GM12878 (cell line): ENCODE measurements at regions not wholly inside any gene's neighbourhood (a gene's known extent, or its start where the extent isn't known, plus 50 kb on each side); places are given as distances from the start of the nearest gene placed in this dataset.

Experiments used
- ATAC-seq: fragments of 200-7000 bp; cut with Tn5 transposase; 3 replicates; pipeline ENCODE4 v1.9.1; 2020; ENCODE audit warnings: mild to moderate bottlenecking, moderate library complexity
- BruUV-seq: library from RNA; stranded (reverse); fragments of 400-500 nt; replicated peaks from 2 replicates; lab custom pipeline; 2021; lab: Mats Ljungman, UMichigan
- CTCF ChIA-PET: fragments of 300-600 bp; sonication (Branson Sonifier 250); formaldehyde crosslinking; extraction: SDS; loops from one replicate; lab custom pipeline; 2021; ENCODE audit warnings: inconsistent platforms; lab: Yijun Ruan, JAX
- POLR2A ChIA-PET: fragments of 350-600 bp; formaldehyde crosslinking; extraction: SDS; loops from one replicate; lab custom pipeline; 2021; ENCODE audit warnings: inconsistent platforms; lab: Charles Lee
- RAD21 ChIA-PET: fragments of 300-600 bp; sonication (Branson Sonifier 250); formaldehyde crosslinking; loops from one replicate; lab custom pipeline; 2023; ENCODE audit warnings: antibody characterized with exemption; ENCODE audit not compliant: unreplicated experiment; lab: Charles Lee
- SMC1A ChIA-PET: fragments of 300-600 bp; sonication (Branson Sonifier 250); formaldehyde crosslinking; loops from one replicate; lab custom pipeline; 2023; ENCODE audit not compliant: unreplicated experiment, uncharacterized antibody; lab: Charles Lee
- DNase-seq: peaks from one replicate; pipeline ENCODE4 v3.0.0-alpha.2; 2011; ENCODE audit warnings: low read depth, low spot score
- FAIRE-seq: peaks from 3 replicates; lab custom pipeline; 2011; peaks lifted over from hg19 to GRCh38; lab: Jason Lieb, UNC
- H2AFZ ChIP-seq: 2 replicates; pipeline ENCODE4 v1.6.0; 2011; ENCODE audit warnings: low read depth, low read length, control low read depth; ENCODE audit not compliant: control insufficient read depth
- H3K27ac ChIP-seq: 2 replicates; pipeline ENCODE4 v1.5.1; 2011; ENCODE audit warnings: control low read depth; ENCODE audit not compliant: control insufficient read depth, insufficient read depth
- H3K27me3 ChIP-seq, 2 experiments: replicated peaks in 1 of 2; 2 replicates each; pipeline versions ENCODE4 v1.6.0 to v1.6.1; 2011; ENCODE audit warnings: low read length in 1 of 2; ENCODE audit not compliant: control insufficient read depth in 2 of 2, insufficient read depth in 2 of 2
- H3K36me3 ChIP-seq, 2 experiments: 2 replicates each; pipeline ENCODE4 v1.5.1; 2011; ENCODE audit warnings: low read length in 1 of 2; ENCODE audit not compliant: control insufficient read depth in 2 of 2, insufficient read depth in 2 of 2
- H3K4me1 ChIP-seq: 2 replicates; pipeline ENCODE4 v1.6.1; 2011; ENCODE audit warnings: mild to moderate bottlenecking, low read length, moderate library complexity, mixed read lengths; ENCODE audit not compliant: control insufficient read depth, insufficient read depth
- H3K4me2 ChIP-seq: 2 replicates; pipeline ENCODE4 v1.6.0; 2011; ENCODE audit warnings: control low read depth; ENCODE audit not compliant: control insufficient read depth, insufficient read depth
- H3K4me3 ChIP-seq: fragments of 200-600 bp; sonication (generic); 2 replicates; pipeline ENCODE4 v1.5.1; 2016
- H3K79me2 ChIP-seq: 2 replicates; pipeline ENCODE4 v1.6.0; 2011; ENCODE audit warnings: low read length; ENCODE audit not compliant: control insufficient read depth, insufficient read depth
- H3K9ac ChIP-seq: 2 replicates; pipeline ENCODE4 v1.8.0; 2011; ENCODE audit warnings: low read length, control low read depth, mixed read lengths; ENCODE audit not compliant: control insufficient read depth, insufficient read depth
- H3K9me3 ChIP-seq: replicated peaks from 3 replicates; pipeline ENCODE4 v1.5.1; 2011; ENCODE audit warnings: mild to moderate bottlenecking, low read length; ENCODE audit not compliant: control insufficient read depth, insufficient read depth
- H4K20me1 ChIP-seq: 2 replicates; pipeline ENCODE4 v1.6.0; 2011; ENCODE audit not compliant: control insufficient read depth, insufficient read depth
- ASH2L ChIP-seq: fragments of 300-600, 200-600 bp; sonication (generic); IDR thresholded peaks from 2 replicates; pipeline ENCODE4 v1.6.1; 2017; ENCODE audit warnings: low read depth, mild to moderate bottlenecking, borderline replicate concordance
- ATF7 ChIP-seq: fragments of 450-650 bp; IDR thresholded peaks from 2 replicates; pipeline ENCODE4 v1.6.1; 2016; ENCODE audit warnings: low read depth, mild to moderate bottlenecking
- ELK1 ChIP-seq: IDR thresholded peaks from 2 replicates; pipeline ENCODE4 v1.6.1; 2012; ENCODE audit warnings: low read depth, low read length, improper control_type of control experiment
- EP300 ChIP-seq, 2 experiments: fragments of 150-350 bp in 1 of 2; IDR thresholded peaks; 2 replicates each; pipeline ENCODE4 v1.6.1; 2011 to 2012; ENCODE audit warnings: low read depth in 2 of 2, low read length in 2 of 2, borderline replicate concordance in 1 of 2, improper control_type of control experiment in 1 of 2, inconsistent platforms in 1 of 2; ENCODE audit not compliant: control insufficient read depth in 1 of 2
- ESRRA ChIP-seq: IDR thresholded peaks from 2 replicates; pipeline ENCODE4 v1.6.1; 2012; ENCODE audit warnings: mild to moderate bottlenecking, low read length, improper control_type of control experiment
- EZH2 ChIP-seq: IDR thresholded peaks from 2 replicates; pipeline ENCODE4 v1.6.1; 2012; ENCODE audit warnings: low read depth, mild to moderate bottlenecking, control low read depth, inconsistent platforms, low read length, borderline replicate concordance; ENCODE audit not compliant: control insufficient read depth
- HDAC2 ChIP-seq: fragments of 200-600 bp; sonication (generic); IDR thresholded peaks from 2 replicates; pipeline ENCODE4 v1.6.1; 2017
- MTA2 ChIP-seq: fragments of 450-650 bp; IDR thresholded peaks from 2 replicates; pipeline ENCODE4 v1.6.1; 2016; ENCODE audit warnings: low read depth, mild to moderate bottlenecking, moderate library complexity
- NBN ChIP-seq: fragments of 450-650 bp; IDR thresholded peaks from 2 replicates; pipeline ENCODE4 v1.6.1; 2016
- NR2C2 ChIP-seq: IDR thresholded peaks from 2 replicates; pipeline ENCODE4 v1.6.1; 2011; ENCODE audit warnings: borderline replicate concordance, low read depth; ENCODE audit not compliant: control insufficient read depth, insufficient read length
- ZNF207 ChIP-seq: fragments of 450-650 bp; IDR thresholded peaks from 2 replicates; pipeline ENCODE4 v1.6.1; 2014; ENCODE audit warnings: antibody characterized with exemption, mild to moderate bottlenecking, borderline replicate concordance
- ZNF217 ChIP-seq: fragments of 450-650 bp; IDR thresholded peaks from 2 replicates; pipeline ENCODE4 v1.6.1; 2017; ENCODE audit warnings: antibody characterized with exemption, mild to moderate bottlenecking
- in situ Hi-C: fragments of 300-500 bp; cut with MboI; formaldehyde crosslinking; loops from 9 replicates; pipeline ENCODE4 v1.14.3; 2018; ENCODE audit warnings: mixed read lengths
- intact Hi-C: fragments of 100-400 bp; cut with micrococcal nuclease; formaldehyde crosslinking; loops from one replicate; pipeline ENCODE4 v1.14.2; 2022; ENCODE audit not compliant: unreplicated experiment
- TF ChIP-seq, protein P1 (sequence below): IDR thresholded peaks from 2 replicates; pipeline ENCODE4 v1.6.1; 2011; ENCODE audit warnings: borderline replicate concordance, low read depth, mild to moderate bottlenecking, moderate library complexity, mixed read lengths, low read length; ENCODE audit not compliant: insufficient read depth; ENCODE audit errors: extremely low read length
- TF ChIP-seq, protein P2 (sequence below): fragments of 450-650 bp; IDR thresholded peaks from 2 replicates; pipeline ENCODE4 v1.6.1; 2018; ENCODE audit warnings: borderline replicate concordance, mild to moderate bottlenecking; ENCODE audit not compliant: partially characterized antibody
- TF ChIP-seq, protein P3 (sequence below): fragments of 450-650 bp; IDR thresholded peaks from 2 replicates; pipeline ENCODE4 v1.6.1; 2017; ENCODE audit warnings: mild to moderate bottlenecking, moderate library complexity

DNA sequence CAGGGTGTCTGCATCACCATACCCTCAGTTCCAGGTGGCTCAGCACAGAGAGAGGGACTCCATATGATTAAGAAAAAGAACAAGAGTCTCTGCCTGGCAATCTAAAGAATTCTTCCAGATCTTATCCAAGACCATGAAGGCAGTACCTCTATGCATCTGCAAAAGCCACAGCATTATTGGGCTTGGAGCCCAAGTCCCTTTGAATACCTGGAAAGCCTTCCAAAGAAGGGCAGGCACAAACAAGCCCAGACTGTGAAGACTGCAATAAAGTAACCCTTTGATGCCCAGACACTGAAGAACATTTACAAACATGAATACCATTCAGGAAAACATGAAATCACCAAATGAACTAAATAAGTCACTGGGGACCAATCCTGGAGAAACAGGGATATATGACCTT lies 60.9 kb upstream of the DIPK2A start:
- RAD21 ChIA-PET: no interaction called here
- DNase-seq (no peak), FAIRE-seq (no peak), ATAC-seq (no peak)
- POLR2A ChIA-PET: no interaction called here
- Histone ChIP-seq H2AFZ (no peak overlapping the region), H3K9ac (no peak overlapping the region), H3K9me3 (no peaks in the 10 kb centered on the region; the same call in 2 of the 3 replicates), H3K27ac (no peak overlapping the region), H3K36me3 (no peaks in the 10 kb centered on the region), H3K4me3 (no peak overlapping the region), H3K4me2 (no peak overlapping the region), H3K27me3 (no peaks in the 10 kb centered on the region), H3K79me2 (no peaks in the 10 kb centered on the region), H4K20me1 (no peaks in the 10 kb centered on the region), H3K4me1 (no peaks in the 10 kb centered on the region)
- no TSS peak for BruUV-seq
- SMC1A ChIA-PET: no interaction called here
- intact Hi-C loops: no loop called here
- CTCF ChIA-PET: no interaction called here
- TF ChIP-seq, protein P1, sequence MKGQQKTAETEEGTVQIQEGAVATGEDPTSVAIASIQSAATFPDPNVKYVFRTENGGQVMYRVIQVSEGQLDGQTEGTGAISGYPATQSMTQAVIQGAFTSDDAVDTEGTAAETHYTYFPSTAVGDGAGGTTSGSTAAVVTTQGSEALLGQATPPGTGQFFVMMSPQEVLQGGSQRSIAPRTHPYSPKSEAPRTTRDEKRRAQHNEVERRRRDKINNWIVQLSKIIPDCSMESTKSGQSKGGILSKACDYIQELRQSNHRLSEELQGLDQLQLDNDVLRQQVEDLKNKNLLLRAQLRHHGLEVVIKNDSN: no peak
- no peak for TF ChIP-seq ZNF207
- no peak for TF ChIP-seq NR2C2
- no peak for TF ChIP-seq HDAC2
- no peak for TF ChIP-seq EP300 (IDR thresholded peaks at IDR 0.05; ENCODE audit: borderline replicate concordance in 1 of 2, control insufficient read depth in 1 of 2, low read depth in 2 of 2, low read length in 2 of 2)
- TF ChIP-seq ASH2L: no peak
- TF ChIP-seq, protein P2, sequence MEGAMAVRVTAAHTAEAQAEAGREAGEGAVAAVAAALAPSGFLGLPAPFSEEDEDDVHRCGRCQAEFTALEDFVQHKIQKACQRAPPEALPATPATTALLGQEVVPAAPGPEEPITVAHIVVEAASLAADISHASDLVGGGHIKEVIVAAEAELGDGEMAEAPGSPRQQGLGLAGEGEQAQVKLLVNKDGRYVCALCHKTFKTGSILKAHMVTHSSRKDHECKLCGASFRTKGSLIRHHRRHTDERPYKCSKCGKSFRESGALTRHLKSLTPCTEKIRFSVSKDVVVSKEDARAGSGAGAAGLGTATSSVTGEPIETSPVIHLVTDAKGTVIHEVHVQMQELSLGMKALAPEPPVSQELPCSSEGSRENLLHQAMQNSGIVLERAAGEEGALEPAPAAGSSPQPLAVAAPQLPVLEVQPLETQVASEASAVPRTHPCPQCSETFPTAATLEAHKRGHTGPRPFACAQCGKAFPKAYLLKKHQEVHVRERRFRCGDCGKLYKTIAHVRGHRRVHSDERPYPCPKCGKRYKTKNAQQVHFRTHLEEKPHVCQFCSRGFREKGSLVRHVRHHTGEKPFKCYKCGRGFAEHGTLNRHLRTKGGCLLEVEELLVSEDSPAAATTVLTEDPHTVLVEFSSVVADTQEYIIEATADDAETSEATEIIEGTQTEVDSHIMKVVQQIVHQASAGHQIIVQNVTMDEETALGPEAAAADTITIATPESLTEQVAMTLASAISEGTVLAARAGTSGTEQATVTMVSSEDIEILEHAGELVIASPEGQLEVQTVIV: no peak
- no peak for TF ChIP-seq NBN
- no peak for TF ChIP-seq ESRRA
- TF ChIP-seq MTA2: no peak
- TF ChIP-seq ATF7: no peak
- TF ChIP-seq EZH2: no peak
- TF ChIP-seq ZNF217: no peak
- no peak for TF ChIP-seq ELK1
- TF ChIP-seq, protein P3, sequence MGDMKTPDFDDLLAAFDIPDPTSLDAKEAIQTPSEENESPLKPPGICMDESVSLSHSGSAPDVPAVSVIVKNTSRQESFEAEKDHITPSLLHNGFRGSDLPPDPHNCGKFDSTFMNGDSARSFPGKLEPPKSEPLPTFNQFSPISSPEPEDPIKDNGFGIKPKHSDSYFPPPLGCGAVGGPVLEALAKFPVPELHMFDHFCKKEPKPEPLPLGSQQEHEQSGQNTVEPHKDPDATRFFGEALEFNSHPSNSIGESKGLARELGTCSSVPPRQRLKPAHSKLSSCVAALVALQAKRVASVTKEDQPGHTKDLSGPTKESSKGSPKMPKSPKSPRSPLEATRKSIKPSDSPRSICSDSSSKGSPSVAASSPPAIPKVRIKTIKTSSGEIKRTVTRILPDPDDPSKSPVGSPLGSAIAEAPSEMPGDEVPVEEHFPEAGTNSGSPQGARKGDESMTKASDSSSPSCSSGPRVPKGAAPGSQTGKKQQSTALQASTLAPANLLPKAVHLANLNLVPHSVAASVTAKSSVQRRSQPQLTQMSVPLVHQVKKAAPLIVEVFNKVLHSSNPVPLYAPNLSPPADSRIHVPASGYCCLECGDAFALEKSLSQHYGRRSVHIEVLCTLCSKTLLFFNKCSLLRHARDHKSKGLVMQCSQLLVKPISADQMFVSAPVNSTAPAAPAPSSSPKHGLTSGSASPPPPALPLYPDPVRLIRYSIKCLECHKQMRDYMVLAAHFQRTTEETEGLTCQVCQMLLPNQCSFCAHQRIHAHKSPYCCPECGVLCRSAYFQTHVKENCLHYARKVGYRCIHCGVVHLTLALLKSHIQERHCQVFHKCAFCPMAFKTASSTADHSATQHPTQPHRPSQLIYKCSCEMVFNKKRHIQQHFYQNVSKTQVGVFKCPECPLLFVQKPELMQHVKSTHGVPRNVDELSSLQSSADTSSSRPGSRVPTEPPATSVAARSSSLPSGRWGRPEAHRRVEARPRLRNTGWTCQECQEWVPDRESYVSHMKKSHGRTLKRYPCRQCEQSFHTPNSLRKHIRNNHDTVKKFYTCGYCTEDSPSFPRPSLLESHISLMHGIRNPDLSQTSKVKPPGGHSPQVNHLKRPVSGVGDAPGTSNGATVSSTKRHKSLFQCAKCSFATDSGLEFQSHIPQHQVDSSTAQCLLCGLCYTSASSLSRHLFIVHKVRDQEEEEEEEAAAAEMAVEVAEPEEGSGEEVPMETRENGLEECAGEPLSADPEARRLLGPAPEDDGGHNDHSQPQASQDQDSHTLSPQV: no peak
- in situ Hi-C loops: no loop called here
